ENCODE measurements at regions not wholly inside any gene's neighbourhood (a gene's known extent, or its start where the extent isn't known, plus 50 kb on each side); places are given as distances from the start of the nearest gene placed in this dataset.
"Not testable (repeated sequence)": the region's sequence is repeated elsewhere in the genome, so short reads cannot be mapped to it uniquely, and the experiment has no call there.

DNA sequence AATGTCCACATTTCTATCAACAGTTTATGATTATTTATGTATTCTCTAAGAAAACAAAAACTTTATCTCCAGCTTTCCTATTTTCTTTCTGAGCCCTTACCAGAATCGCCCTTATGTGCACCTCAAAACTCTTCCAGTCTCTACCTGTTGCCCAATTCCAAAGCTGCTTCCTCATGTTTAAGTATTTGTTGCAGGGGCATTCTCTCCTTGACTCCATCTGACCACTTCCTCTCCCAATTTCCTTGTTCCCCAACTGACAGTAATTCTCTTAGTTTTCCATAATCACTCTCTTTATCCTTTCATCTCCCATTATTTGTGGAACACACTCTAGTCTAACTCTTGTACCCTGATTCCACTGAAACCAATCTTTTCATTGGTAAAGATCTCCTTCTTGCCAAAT is 105.4 kb upstream of the RBBP8 start:
- no peak for FAIRE-seq

GRCh38 chr18:22828171-22828570 is 105.0 kb upstream of the RBBP8 start:
- no peak for FAIRE-seq

- FAIRE-seq = not testable (repeated sequence)
Observed at GRCh38 chr18:22828583-22828982, 104.5 kb upstream of the RBBP8 start.

GRCh38 chr18:22829781-22830180 is 103.3 kb upstream of the RBBP8 start:
- FAIRE-seq = no peak

GRCh38 chr18:22830511-22830910 is 102.6 kb upstream of the RBBP8 start:
- no peak for FAIRE-seq

DNA sequence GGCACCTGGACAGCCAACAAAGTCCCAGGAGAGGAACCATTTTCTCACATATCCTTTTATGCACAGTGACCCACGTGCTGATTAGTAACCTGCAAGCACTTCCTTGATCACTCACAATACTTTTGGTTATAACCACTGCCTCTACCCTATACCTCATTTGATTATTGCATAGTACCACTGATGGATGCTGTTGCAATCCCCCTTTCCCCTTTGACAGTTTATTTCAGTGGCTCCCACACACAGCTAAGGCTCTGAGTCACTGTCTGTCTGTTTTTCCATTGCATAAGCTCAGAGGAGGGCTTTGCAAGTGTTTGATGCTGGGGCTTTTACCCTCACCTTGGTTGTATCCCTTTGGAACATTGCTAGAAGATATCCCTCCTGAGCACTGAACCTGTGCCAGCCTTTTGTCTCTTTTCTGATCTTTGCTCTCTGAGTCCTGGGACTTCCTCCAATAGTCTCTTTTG is 101.7 kb upstream of the RBBP8 start:
- FAIRE-seq = no peak

DNA sequence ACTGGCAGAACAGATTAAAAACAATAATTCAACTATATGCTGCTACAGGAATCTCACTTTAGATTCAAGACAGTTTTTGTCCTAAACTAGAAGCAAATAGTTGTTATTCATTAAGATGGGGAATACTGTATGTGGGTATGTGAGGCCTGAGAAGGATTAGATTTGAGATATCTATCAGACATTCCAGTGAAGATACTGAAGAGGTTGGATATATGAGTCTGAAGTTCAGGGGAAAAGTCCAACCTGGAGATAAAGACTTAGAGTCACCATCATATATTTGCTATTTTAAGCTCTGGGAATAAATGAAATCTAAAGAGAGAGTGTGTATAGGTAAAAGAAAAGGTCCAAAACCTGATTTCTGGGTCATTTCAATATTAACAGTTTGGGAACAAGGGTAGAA is 96.2 kb upstream of the RBBP8 start:
- no peak for FAIRE-seq

DNA sequence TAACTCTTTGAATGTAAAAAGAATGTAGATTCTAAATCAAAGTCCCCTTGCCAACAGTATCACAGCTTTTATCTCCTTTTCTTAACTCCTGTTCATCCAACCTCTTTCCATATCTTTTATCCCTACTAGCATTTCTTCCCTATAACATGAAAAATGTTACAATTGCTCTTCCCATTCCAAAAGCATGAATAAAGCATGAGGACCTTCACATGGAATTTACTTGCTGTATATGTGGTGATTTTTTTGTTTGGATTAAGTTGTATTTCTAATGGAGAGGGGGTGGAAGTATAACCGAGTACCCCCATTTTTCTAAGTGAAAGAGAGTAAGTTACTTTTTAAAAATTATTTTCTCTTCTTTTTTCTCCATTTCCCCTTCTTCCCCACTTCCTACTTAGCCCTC is 94.9 kb upstream of the RBBP8 start:
- no peak for FAIRE-seq

DNA sequence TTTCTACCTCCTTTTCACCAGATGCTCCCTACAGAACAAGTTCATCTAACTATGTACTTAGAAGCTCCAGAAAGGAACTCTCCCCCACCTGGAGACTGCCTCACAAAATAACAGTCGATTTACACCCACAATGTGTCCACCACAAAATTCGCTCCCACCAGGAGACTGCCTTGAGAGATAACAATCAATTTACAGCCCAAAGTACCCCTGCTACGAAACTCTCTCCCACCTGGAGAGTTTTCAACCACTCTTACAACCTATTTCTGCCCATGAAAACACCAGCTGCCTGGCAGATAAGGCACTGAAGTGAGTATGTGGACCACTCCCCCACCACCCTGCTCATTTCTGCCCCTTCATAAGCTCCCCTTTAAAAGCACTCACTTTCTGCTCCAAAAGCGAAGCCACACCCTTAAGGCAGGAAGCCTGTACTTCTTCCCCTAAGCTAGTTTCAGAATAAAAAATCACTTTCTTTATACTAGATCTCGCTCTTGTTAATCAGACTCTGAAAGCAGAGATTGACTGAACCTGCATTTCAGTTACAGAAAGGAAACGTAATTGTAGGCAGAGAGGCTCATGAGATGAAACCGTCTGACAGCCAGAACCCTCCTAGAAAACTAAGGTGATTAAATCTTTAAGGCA is 94.4 kb upstream of the RBBP8 start:
- FAIRE-seq = no peak

DNA sequence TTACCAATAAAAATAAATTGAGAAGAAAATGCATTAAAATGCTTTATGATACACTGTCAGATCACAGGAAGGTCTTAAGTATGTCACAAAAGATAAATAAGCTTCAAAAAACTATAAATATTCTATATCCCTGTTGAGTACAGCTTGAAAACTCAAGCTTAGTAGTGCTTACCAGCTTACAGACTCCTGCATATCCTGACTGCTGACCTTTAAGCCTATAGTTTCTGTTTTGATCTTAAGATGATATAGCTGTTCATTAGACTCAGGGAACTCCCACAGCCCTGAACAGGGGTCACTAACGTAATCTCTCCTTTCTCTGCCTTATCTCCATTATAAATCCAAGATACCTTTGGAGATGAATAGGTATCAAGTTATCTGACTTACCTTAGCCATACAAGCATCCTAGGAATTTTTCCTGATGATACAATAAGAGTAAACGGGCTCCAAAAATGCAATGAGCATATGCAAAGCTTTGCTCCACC is 93.7 kb upstream of the RBBP8 start:
- FAIRE-seq = no peak

- FAIRE-seq = no peak
Observed at GRCh38 chr18:22840606-22841144, 92.5 kb upstream of the RBBP8 start.

DNA sequence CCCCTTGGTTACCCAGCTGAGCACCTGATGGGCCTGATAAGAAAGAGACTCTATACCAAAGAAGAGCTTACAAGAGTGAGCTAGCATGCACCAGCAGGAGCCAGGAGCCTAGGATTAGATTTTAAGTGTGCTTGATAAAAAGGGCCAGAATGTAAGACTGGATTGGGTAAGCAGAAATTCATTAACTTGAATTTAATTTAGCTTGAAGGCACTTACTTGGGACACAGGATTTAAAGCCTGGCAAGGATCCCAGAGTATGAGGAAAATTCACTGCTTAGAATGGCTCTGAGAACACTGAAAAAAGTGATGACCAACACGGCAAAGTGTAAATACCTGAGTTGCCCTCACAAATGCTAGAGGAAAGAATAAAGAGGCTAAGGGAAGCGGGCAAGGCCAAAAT is 91.3 kb upstream of the RBBP8 start:
- no peak for FAIRE-seq

- FAIRE-seq = no peak
Observed at GRCh38 chr18:22844190-22844589, 88.9 kb upstream of the RBBP8 start.

- no peak for FAIRE-seq
Observed at GRCh38 chr18:22844628-22845027, 88.5 kb upstream of the RBBP8 start.

DNA sequence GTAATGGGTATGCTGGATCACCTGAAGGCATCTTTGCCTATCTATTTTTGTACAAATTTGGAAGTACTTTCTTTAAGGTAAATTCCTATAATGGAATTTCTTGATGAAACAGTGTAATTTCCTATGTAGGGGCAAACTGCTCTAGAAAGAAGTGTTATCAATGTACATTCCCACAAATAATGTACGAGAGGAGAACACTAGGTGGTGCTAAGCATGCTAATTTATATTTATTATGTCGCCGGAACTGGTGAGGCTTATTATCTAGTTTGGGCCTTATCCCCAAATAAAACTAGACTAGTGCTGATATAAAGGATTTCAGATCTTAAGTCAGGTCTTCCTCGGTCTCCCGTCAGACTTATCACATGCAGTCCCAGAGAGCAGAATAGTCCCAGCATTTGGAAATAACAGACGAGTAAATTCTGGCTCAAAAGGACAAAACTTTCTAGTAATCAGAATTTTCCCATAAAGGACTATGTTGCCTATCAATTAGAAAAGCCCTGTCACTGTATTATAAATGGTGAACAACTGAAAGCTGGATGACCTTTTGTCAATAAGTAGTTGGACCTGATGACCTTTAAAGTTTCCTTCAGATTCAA is 86.9 kb upstream of the RBBP8 start:
- peak; percentile 43 for FAIRE-seq

- FAIRE-seq = no peak
Observed at GRCh38 chr18:22846697-22847096, 86.4 kb upstream of the RBBP8 start.

GRCh38 chr18:22847392-22847791 is 85.7 kb upstream of the RBBP8 start:
- peak; percentile 70 for FAIRE-seq

GRCh38 chr18:22847867-22848451 is 85.2 kb upstream of the RBBP8 start:
- no peak for FAIRE-seq

DNA sequence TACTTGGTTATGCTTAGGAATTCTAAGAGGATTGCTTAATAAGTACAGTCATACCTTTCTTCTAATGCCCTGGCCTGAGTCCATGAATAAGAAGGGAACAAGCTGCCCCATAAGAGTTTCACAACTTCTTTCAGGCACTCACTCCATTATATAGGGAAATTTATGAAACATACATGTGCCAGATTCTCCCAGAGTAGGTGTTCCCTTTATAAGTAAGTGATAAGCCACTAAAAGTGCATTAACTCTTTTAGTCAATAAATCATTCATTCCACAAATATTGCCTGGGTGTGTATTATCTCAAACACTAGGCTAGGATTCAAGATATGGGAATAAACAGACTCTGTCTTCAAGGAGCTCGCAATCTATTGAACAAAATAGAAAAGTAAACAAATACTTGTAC is 84.5 kb upstream of the RBBP8 start:
- no peak for FAIRE-seq

DNA sequence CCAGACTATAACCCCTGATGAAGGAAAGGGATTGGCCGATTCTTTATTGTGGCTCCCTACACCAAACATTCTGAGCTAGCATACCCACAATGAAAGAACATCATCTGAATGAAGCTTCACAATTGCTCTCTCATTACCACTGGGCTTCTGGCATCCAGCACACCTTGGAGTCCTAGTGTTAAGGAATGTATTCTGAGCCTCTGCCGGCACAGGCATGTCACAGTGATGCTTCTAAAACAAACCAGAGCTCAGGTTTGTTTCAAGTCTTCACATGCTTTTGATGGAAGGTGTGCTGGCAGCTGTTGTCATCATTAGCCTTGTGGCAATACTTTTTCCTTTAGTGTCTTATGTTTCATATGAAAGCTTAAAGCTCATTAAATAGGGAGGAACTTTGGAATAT is 76.3 kb upstream of the RBBP8 start:
- FAIRE-seq = no peak

GRCh38 chr18:22858121-22858520 is 75.0 kb upstream of the RBBP8 start:
- FAIRE-seq = no peak

GRCh38 chr18:22860807-22861206 is 72.3 kb upstream of the RBBP8 start:
- FAIRE-seq = peak; percentile 4

- no peak for FAIRE-seq
Observed at GRCh38 chr18:22865354-22866116, 67.6 kb upstream of the RBBP8 start.

Data from endometrium (tissue), 2 donors.